Posterior cingulate gyrus (tissue), 11 donors: ENCODE measurements at regions not wholly inside any gene's neighbourhood (a gene's known extent, or its start where the extent isn't known, plus 50 kb on each side); places are given as distances from the start of the nearest gene placed in this dataset.

Experiments used
- DNase-seq, 10 donors: peaks; one replicate each; pipeline versions ENCODE4 v3.0.0 to v3.0.0-alpha.2; 2020 to 2021; ENCODE audit warnings: mixed read lengths in 3 of 10
- intact Hi-C: fragments of 100-400 bp; cut with DNase I; formaldehyde crosslinking; loops from one replicate; pipeline ENCODE4 v1.15.1; 2023

- no peak for DNase-seq
- intact Hi-C loops = no loop called here
Observed at GRCh38 chr14:97179573-97179972, 382.4 kb downstream of the VRK1 start.

GRCh38 chr14:97180304-97181200 lies 383.4 kb downstream of the VRK1 start:
- intact Hi-C loops = no loop called here
- DNase-seq = peak in 8 of 10 donors; percentile 16 to 88 (median 41)

GRCh38 chr14:97185186-97185585 lies 388.0 kb downstream of the VRK1 start:
- DNase-seq = no peak
- intact Hi-C loops = no loop called here

GRCh38 chr14:97187916-97188315 lies 390.7 kb downstream of the VRK1 start:
- intact Hi-C loops = no loop called here
- DNase-seq = no peak

GRCh38 chr14:97196336-97196735 lies 399.2 kb downstream of the VRK1 start:
- intact Hi-C loops = no loop called here
- no peak for DNase-seq

GRCh38 chr14:97198813-97199212 lies 401.6 kb downstream of the VRK1 start:
- intact Hi-C loops = no loop called here
- DNase-seq = no peak

GRCh38 chr14:97200245-97200644 lies 403.1 kb downstream of the VRK1 start:
- intact Hi-C loops = no loop called here
- no peak for DNase-seq

- DNase-seq = no peak
- intact Hi-C loops = no loop called here
Observed at GRCh38 chr14:97206916-97207315, 409.7 kb downstream of the VRK1 start.

- no peak for DNase-seq
- intact Hi-C loops = no loop called here
Observed at GRCh38 chr14:97210202-97210601, 413.0 kb downstream of the VRK1 start.

GRCh38 chr14:97212399-97212798 lies 415.2 kb downstream of the VRK1 start:
- DNase-seq = no peak
- intact Hi-C loops = no loop called here

- intact Hi-C loops = no loop called here
- no peak for DNase-seq
Observed at GRCh38 chr14:97213720-97214119, 416.5 kb downstream of the VRK1 start.

- no peak for DNase-seq
- intact Hi-C loops = no loop called here
Observed at GRCh38 chr14:97215263-97215969, 418.2 kb downstream of the VRK1 start.

- no peak for DNase-seq
- intact Hi-C loops = no loop called here
Observed at GRCh38 chr14:97217111-97217885, 420.1 kb downstream of the VRK1 start.

- intact Hi-C loops = no loop called here
- DNase-seq = no peak
Observed at GRCh38 chr14:97218274-97218673, 421.1 kb downstream of the VRK1 start.

- intact Hi-C loops = no loop called here
- peak in 6 of 10 donors; percentile 6 to 80 (median 44) for DNase-seq
Observed at GRCh38 chr14:97218691-97219430, 421.7 kb downstream of the VRK1 start.

GRCh38 chr14:97219431-97220017 lies 422.3 kb downstream of the VRK1 start:
- no peak for DNase-seq

GRCh38 chr14:97221572-97222285 lies 424.5 kb downstream of the VRK1 start:
- intact Hi-C loops = no loop called here

More at GRCh38 chr14:97219431-97220017, 422.3 kb downstream of the VRK1 start:
- intact Hi-C loops = no loop called here

GRCh38 chr14:97224016-97224415 lies 426.8 kb downstream of the VRK1 start:
- intact Hi-C loops = no loop called here
- no peak for DNase-seq

More at GRCh38 chr14:97221572-97222285, 424.5 kb downstream of the VRK1 start:
- DNase-seq = no peak

GRCh38 chr14:97230051-97230450 lies 432.9 kb downstream of the VRK1 start:
- intact Hi-C loops = no loop called here
- no peak for DNase-seq
